HepG2 (cell line): ENCODE measurements at regions not wholly inside any gene's neighbourhood (a gene's known extent, or its start where the extent isn't known, plus 50 kb on each side); places are given as distances from the start of the nearest gene placed in this dataset.

Experiments used
- ATAC-seq: fragments of 200-7000 bp; cut with Tn5 transposase; 3 replicates; pipeline ENCODE4 v1.9.1; 2020; ENCODE audit warnings: mild to moderate bottlenecking, moderate library complexity
- BruUV-seq: library from RNA; stranded (reverse); fragments of 400-500 nt; replicated peaks from 2 replicates; lab custom pipeline; 2021; lab: Mats Ljungman, UMichigan
- CTCF ChIA-PET: fragments of 300-600 bp; formaldehyde crosslinking; extraction: SDS; loops from one replicate; lab custom pipeline; 2021; ENCODE audit warnings: low total read pairs, inconsistent platforms, low intra/inter-chr PET ratio; lab: Yijun Ruan, JAX
- POLR2A ChIA-PET: fragments of 350-600 bp; sonication (Branson Sonifier 250); formaldehyde crosslinking; loops from one replicate; lab custom pipeline; 2020; ENCODE audit warnings: antibody characterized with exemption, inconsistent platforms; lab: Yijun Ruan, JAX
- DNase-seq: peaks from one replicate; pipeline ENCODE4 v3.0.0-alpha.2; 2015; ENCODE audit warnings: low spot score
- FAIRE-seq: peaks from 3 replicates; lab custom pipeline; 2011; peaks lifted over from hg19 to GRCh38; lab: Jason Lieb, UNC
- H2AFZ ChIP-seq: one replicate; pipeline ENCODE4 v1.6.1; 2011; ENCODE audit warnings: low read length, inconsistent platforms
- H3K27ac ChIP-seq: fragments of 300-600 bp; 3 replicates; pipeline ENCODE4 v1.8.0; 2011; ENCODE audit warnings: mixed run types, mild to moderate bottlenecking, mixed read lengths, low read length, inconsistent platforms; ENCODE audit not compliant: insufficient read depth; ENCODE audit errors: extremely low read length
- H3K27me3 ChIP-seq, 2 experiments: fragments of 200-600 bp in 1 of 2; 2 replicates in 1 of 2; 3 replicates in 1 of 2; pipeline versions ENCODE4 v1.6.0 to v1.8.0; 2011; ENCODE audit warnings: low read length in 2 of 2, mild to moderate bottlenecking in 2 of 2, moderate library complexity in 2 of 2, inconsistent platforms in 1 of 2; ENCODE audit not compliant: insufficient read depth in 2 of 2, control insufficient read depth in 1 of 2
- H3K36me3 ChIP-seq, 2 experiments: fragments of 200-600 bp in 1 of 2; replicated peaks in 1 of 2; 2 replicates in 1 of 2; 3 replicates in 1 of 2; pipeline versions ENCODE4 v1.5.1 to v1.8.0; 2011; ENCODE audit warnings: low read length in 2 of 2, inconsistent platforms in 1 of 2; ENCODE audit not compliant: insufficient read depth in 2 of 2, control insufficient read depth in 1 of 2
- H3K4me1 ChIP-seq: 2 replicates; pipeline ENCODE4 v1.5.1; 2012; ENCODE audit warnings: low read length, inconsistent platforms; ENCODE audit not compliant: insufficient read depth
- H3K4me2 ChIP-seq: 2 replicates; pipeline ENCODE4 v1.6.0; 2011; ENCODE audit warnings: low read depth, low read length, inconsistent platforms
- H3K4me3 ChIP-seq, 3 experiments: fragments of 200-600 bp in 1 of 3; sonication (generic), shearing (Covaris generic) in 1 of 3; replicated peaks in 1 of 3; 2 replicates each; pipeline ENCODE4 v1.5.1; 2011 to 2016; ENCODE audit warnings: low read length in 3 of 3, inconsistent platforms in 2 of 3, low read depth in 2 of 3, mild to moderate bottlenecking in 2 of 3, control low read depth in 1 of 3, mixed read lengths in 1 of 3; ENCODE audit not compliant: insufficient read depth in 1 of 3
- H3K79me2 ChIP-seq: one replicate; pipeline ENCODE4 v1.6.1; 2011; ENCODE audit warnings: low read length, inconsistent platforms; ENCODE audit not compliant: insufficient read depth
- H3K9ac ChIP-seq: 2 replicates; pipeline ENCODE4 v1.6.0; 2011; ENCODE audit warnings: mild to moderate bottlenecking, low read depth, low read length, inconsistent platforms; ENCODE audit not compliant: insufficient read depth
- H3K9me3 ChIP-seq: 2 replicates; pipeline ENCODE4 v1.5.1; 2012; ENCODE audit warnings: mild to moderate bottlenecking, low read length
- H4K20me1 ChIP-seq: 2 replicates; pipeline ENCODE4 v1.6.0; 2011; ENCODE audit warnings: inconsistent platforms, mild to moderate bottlenecking, low read length, moderate library complexity; ENCODE audit not compliant: insufficient read depth
- MAZ ChIP-seq, 2 experiments: sonication (generic) in 1 of 2; formaldehyde crosslinking in 1 of 2; IDR thresholded peaks; 2 replicates each; pipeline versions ENCODE4 v1.5.0 to v1.6.1; 2012 to 2020; ENCODE audit warnings: low read depth in 2 of 2, mild to moderate bottlenecking in 2 of 2, borderline replicate concordance in 1 of 2, improper control_type of control experiment in 1 of 2, low read length in 1 of 2, missing genetic modification reagents in 1 of 2, moderate library complexity in 1 of 2
- USF2 ChIP-seq, 2 experiments: sonication (generic) in 1 of 2; formaldehyde crosslinking in 1 of 2; IDR thresholded peaks; 2 replicates each; pipeline versions ENCODE4 v1.5.1 to v1.6.1; 2011 to 2020; ENCODE audit warnings: borderline replicate concordance in 1 of 2, low read depth in 1 of 2, low read length in 1 of 2, mild to moderate bottlenecking in 1 of 2, missing genetic modification reagents in 1 of 2, moderate library complexity in 1 of 2
- ZNF746 ChIP-seq: sonication (generic); formaldehyde crosslinking; IDR thresholded peaks from 2 replicates; pipeline ENCODE4 v1.8.0; 2022; ENCODE audit warnings: mild to moderate bottlenecking, missing genetic modification reagents
- ZSCAN30 ChIP-seq: sonication (generic); formaldehyde crosslinking; IDR thresholded peaks from 2 replicates; pipeline ENCODE4 v1.5.0; 2020; ENCODE audit warnings: mild to moderate bottlenecking, missing genetic modification reagents
- WGBS: methylation state at CpG from one replicate; pipeline ENCODE4 v1.1.6; 2017; ENCODE audit warnings: low lambda C conversion rate; 5-methylcytosine and 5-hydroxymethylcytosine counted together
- in situ Hi-C: cut with HindIII; loops from 2 replicates; pipeline ENCODE4 v1.10.0; 2017; ENCODE audit warnings: low pct_unique_long_range_greater_than_20kb; ENCODE audit not compliant: extremely low pct_ligation_motif_present
- intact Hi-C: fragments of 100-400 bp; cut with micrococcal nuclease; formaldehyde crosslinking; loops from one replicate; pipeline ENCODE4 v1.10.0; 2022; ENCODE audit not compliant: unreplicated experiment
- TF ChIP-seq, protein P1 (sequence below): sonication (generic); formaldehyde crosslinking; IDR thresholded peaks from 2 replicates; pipeline ENCODE4 v1.5.0; 2020; ENCODE audit warnings: mild to moderate bottlenecking, missing genetic modification reagents, borderline replicate concordance

- intact Hi-C loops = no loop called here
Measured at GRCh38 chr2:52613064-52613463, 1154.5 kb upstream of the CHAC2 start.

More at GRCh38 chr2:52613064-52613463, 1154.5 kb upstream of the CHAC2 start:
- ATAC-seq (no peak), DNase-seq (no peak), FAIRE-seq (no peak)
- H3K9ac ChIP-seq = no peak overlapping the region
- H2AFZ ChIP-seq = no peak overlapping the region
- no TSS peak for BruUV-seq
- CTCF ChIA-PET = no interaction called here
- in situ Hi-C loops = no loop called here
- 3% methylated on average over 4 of the region's 4 CpGs for WGBS
- H4K20me1 ChIP-seq = no peaks in the 10 kb centered on the region
- no peaks in the 10 kb centered on the region for H3K27me3 ChIP-seq
- H3K4me2 ChIP-seq = no peak overlapping the region
- peaks cover 59% of the 10 kb centered on the region for H3K9me3 ChIP-seq
- no peaks in the 10 kb centered on the region for H3K4me1 ChIP-seq
- H3K36me3 ChIP-seq = no peaks in the 10 kb centered on the region
- H3K4me3 ChIP-seq = no peak overlapping the region
- TF ChIP-seq, protein P1, sequence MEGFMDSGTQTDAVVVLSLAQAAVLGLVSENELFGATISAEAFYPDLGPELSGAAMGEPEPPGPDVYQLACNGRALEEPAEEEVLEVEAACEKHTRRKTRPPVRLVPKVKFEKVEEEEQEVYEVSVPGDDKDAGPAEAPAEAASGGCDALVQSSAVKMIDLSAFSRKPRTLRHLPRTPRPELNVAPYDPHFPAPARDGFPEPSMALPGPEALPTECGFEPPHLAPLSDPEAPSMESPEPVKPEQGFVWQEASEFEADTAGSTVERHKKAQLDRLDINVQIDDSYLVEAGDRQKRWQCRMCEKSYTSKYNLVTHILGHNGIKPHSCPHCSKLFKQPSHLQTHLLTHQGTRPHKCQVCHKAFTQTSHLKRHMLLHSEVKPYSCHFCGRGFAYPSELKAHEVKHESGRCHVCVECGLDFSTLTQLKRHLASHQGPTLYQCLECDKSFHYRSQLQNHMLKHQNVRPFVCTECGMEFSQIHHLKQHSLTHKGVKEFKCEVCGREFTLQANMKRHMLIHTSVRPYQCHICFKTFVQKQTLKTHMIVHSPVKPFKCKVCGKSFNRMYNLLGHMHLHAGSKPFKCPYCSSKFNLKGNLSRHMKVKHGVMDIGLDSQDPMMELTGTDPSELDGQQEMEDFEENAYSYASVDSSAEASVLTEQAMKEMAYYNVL (CRISPR knock-in tag) = no peak
- no peak for TF ChIP-seq MAZ (IDR thresholded peaks at IDR 0.05; ENCODE audit: borderline replicate concordance, low read depth, low read length)
- no peak for TF ChIP-seq MAZ (CRISPR knock-in tag; IDR thresholded peaks at IDR 0.05; ENCODE audit: low read depth)
- no peak for TF ChIP-seq ZNF746 (CRISPR knock-in tag)
- TF ChIP-seq ZSCAN30 (CRISPR knock-in tag) = no peak
- TF ChIP-seq USF2 (IDR thresholded peaks at IDR 0.05; ENCODE audit: low read depth, low read length) = no peak
- TF ChIP-seq USF2 (CRISPR knock-in tag; IDR thresholded peaks at IDR 0.05; ENCODE audit: borderline replicate concordance) = no peak
- TF ChIP-seq, all 625 proteins: peak for 0
- Histone ChIP-seq H3K27ac (no peak overlapping the region), H3K79me2 (no peaks in the 10 kb centered on the region)
- POLR2A ChIA-PET = no interaction called here
